ENCODE measurements at regions not wholly inside any gene's neighbourhood (a gene's known extent, or its start where the extent isn't known, plus 50 kb on each side); places are given as distances from the start of the nearest gene placed in this dataset.
A peak's percentile ranks its signal among the peaks of the same experiment; 100 is the strongest.

- Mint-ChIP-seq H3K27me3 (peaks cover 8% of the 10 kb centered on the region), H3K36me3 (ENCODE audit: low read depth) (no peaks in the 10 kb centered on the region), H3K27ac (no peak overlapping the region), H3K4me3 (no peak overlapping the region), H3K9me3 (no peaks in the 10 kb centered on the region), H3K4me1 (ENCODE audit: low read depth) (peaks cover 4% of the 10 kb centered on the region)
- DNase-seq: no peak
Measured at GRCh38 chr15:95520922-95521321, 809.6 kb upstream of the NR2F2 start.

GRCh38 chr15:95522533-95522932, 808.0 kb upstream of the NR2F2 start:
- Mint-ChIP-seq H3K9me3 (peaks cover 2% of the 10 kb centered on the region), H3K36me3 (ENCODE audit: low read depth) (no peaks in the 10 kb centered on the region), H3K27me3 (peaks cover 8% of the 10 kb centered on the region), H3K4me1 (ENCODE audit: low read depth) (peaks cover 4% of the 10 kb centered on the region), H3K27ac (no peak overlapping the region), H3K4me3 (no peak overlapping the region)
- no peak for DNase-seq

GRCh38 chr15:95528920-95529319, 801.6 kb upstream of the NR2F2 start:
- Mint-ChIP-seq H3K4me1 (ENCODE audit: low read depth) (no peaks in the 10 kb centered on the region), H3K4me3 (no peak overlapping the region), H3K36me3 (ENCODE audit: low read depth) (no peaks in the 10 kb centered on the region), H3K27ac (no peak overlapping the region), H3K27me3 (peaks cover 2% of the 10 kb centered on the region), H3K9me3 (peaks cover 2% of the 10 kb centered on the region)
- no peak for DNase-seq

- Mint-ChIP-seq H3K4me3 (no peak overlapping the region), H3K36me3 (ENCODE audit: low read depth) (no peaks in the 10 kb centered on the region), H3K27me3 (peaks cover 4% of the 10 kb centered on the region), H3K4me1 (ENCODE audit: low read depth) (no peaks in the 10 kb centered on the region), H3K27ac (no peak overlapping the region), H3K9me3 (no peaks in the 10 kb centered on the region)
- DNase-seq: no peak
Measured at GRCh38 chr15:95536638-95537037, 793.9 kb upstream of the NR2F2 start.

GRCh38 chr15:95538693-95539092, 791.8 kb upstream of the NR2F2 start:
- no peaks in the 10 kb centered on the region for H3K4me1 Mint-ChIP-seq (ENCODE audit: low read depth)
- no peak overlapping the region for H3K4me3 Mint-ChIP-seq
- H3K9me3 Mint-ChIP-seq: no peaks in the 10 kb centered on the region
- no peaks in the 10 kb centered on the region for H3K36me3 Mint-ChIP-seq (ENCODE audit: low read depth)
- no peak overlapping the region for H3K27ac Mint-ChIP-seq
- peaks cover 4% of the 10 kb centered on the region for H3K27me3 Mint-ChIP-seq
- DNase-seq: no peak

GRCh38 chr15:95541301-95541700, 789.2 kb upstream of the NR2F2 start:
- DNase-seq: no peak
- no peaks in the 10 kb centered on the region for H3K4me1 Mint-ChIP-seq (ENCODE audit: low read depth)
- no peaks in the 10 kb centered on the region for H3K36me3 Mint-ChIP-seq (ENCODE audit: low read depth)
- H3K27ac Mint-ChIP-seq: no peak overlapping the region
- H3K4me3 Mint-ChIP-seq: no peak overlapping the region
- H3K9me3 Mint-ChIP-seq: no peaks in the 10 kb centered on the region
- peaks cover 8% of the 10 kb centered on the region for H3K27me3 Mint-ChIP-seq

- Mint-ChIP-seq H3K27ac (no peak overlapping the region), H3K4me1 (ENCODE audit: low read depth) (no peaks in the 10 kb centered on the region), H3K9me3 (no peaks in the 10 kb centered on the region), H3K4me3 (no peak overlapping the region), H3K27me3 (peaks cover 33% of the 10 kb centered on the region), H3K36me3 (ENCODE audit: low read depth) (no peaks in the 10 kb centered on the region)
- DNase-seq: no peak
Measured at GRCh38 chr15:95549168-95549738, 781.2 kb upstream of the NR2F2 start.

- Mint-ChIP-seq H3K36me3 (ENCODE audit: low read depth) (no peaks in the 10 kb centered on the region), H3K4me1 (ENCODE audit: low read depth) (no peaks in the 10 kb centered on the region), H3K27ac (no peak overlapping the region), H3K27me3 (peaks cover 37% of the 10 kb centered on the region), H3K4me3 (no peak overlapping the region), H3K9me3 (no peaks in the 10 kb centered on the region)
- no peak for DNase-seq
Measured at GRCh38 chr15:95550702-95551101, 779.8 kb upstream of the NR2F2 start.

GRCh38 chr15:95556225-95556624, 774.3 kb upstream of the NR2F2 start:
- H3K27ac Mint-ChIP-seq: no peak overlapping the region
- no peak overlapping the region for H3K4me3 Mint-ChIP-seq
- no peak for DNase-seq
- no peaks in the 10 kb centered on the region for H3K9me3 Mint-ChIP-seq
- H3K27me3 Mint-ChIP-seq: peaks cover 56% of the 10 kb centered on the region
- no peaks in the 10 kb centered on the region for H3K36me3 Mint-ChIP-seq (ENCODE audit: low read depth)
- peaks cover 15% of the 10 kb centered on the region for H3K4me1 Mint-ChIP-seq (ENCODE audit: low read depth)

GRCh38 chr15:95556866-95557225, 773.7 kb upstream of the NR2F2 start:
- no peaks in the 10 kb centered on the region for H3K9me3 Mint-ChIP-seq
- DNase-seq: no peak
- no peaks in the 10 kb centered on the region for H3K36me3 Mint-ChIP-seq (ENCODE audit: low read depth)
- peaks cover 15% of the 10 kb centered on the region for H3K4me1 Mint-ChIP-seq (ENCODE audit: low read depth)
- H3K27ac Mint-ChIP-seq: peak overlapping the region; percentile 50
- H3K27me3 Mint-ChIP-seq: peaks cover 56% of the 10 kb centered on the region
- no peak overlapping the region for H3K4me3 Mint-ChIP-seq

GRCh38 chr15:95557226-95558046, 773.1 kb upstream of the NR2F2 start:
- peaks cover 15% of the 10 kb centered on the region for H3K4me1 Mint-ChIP-seq (ENCODE audit: low read depth)
- H3K4me3 Mint-ChIP-seq: no peak overlapping the region
- H3K27ac Mint-ChIP-seq: peak overlapping the region; percentile 50
- no peak for DNase-seq
- H3K36me3 Mint-ChIP-seq (ENCODE audit: low read depth): no peaks in the 10 kb centered on the region
- H3K27me3 Mint-ChIP-seq: peaks cover 56% of the 10 kb centered on the region
- H3K9me3 Mint-ChIP-seq: no peaks in the 10 kb centered on the region

GRCh38 chr15:95558131-95558530, 772.4 kb upstream of the NR2F2 start:
- no peaks in the 10 kb centered on the region for H3K36me3 Mint-ChIP-seq (ENCODE audit: low read depth)
- H3K4me1 Mint-ChIP-seq (ENCODE audit: low read depth): peaks cover 15% of the 10 kb centered on the region
- H3K27ac Mint-ChIP-seq: no peak overlapping the region
- no peak overlapping the region for H3K4me3 Mint-ChIP-seq
- peaks cover 56% of the 10 kb centered on the region for H3K27me3 Mint-ChIP-seq
- no peak for DNase-seq
- H3K9me3 Mint-ChIP-seq: no peaks in the 10 kb centered on the region

GRCh38 chr15:95558916-95559315, 771.6 kb upstream of the NR2F2 start:
- H3K27ac Mint-ChIP-seq: no peak overlapping the region
- H3K9me3 Mint-ChIP-seq: no peaks in the 10 kb centered on the region
- H3K4me1 Mint-ChIP-seq (ENCODE audit: low read depth): peaks cover 15% of the 10 kb centered on the region
- DNase-seq: no peak
- no peak overlapping the region for H3K4me3 Mint-ChIP-seq
- peaks cover 56% of the 10 kb centered on the region for H3K27me3 Mint-ChIP-seq
- no peaks in the 10 kb centered on the region for H3K36me3 Mint-ChIP-seq (ENCODE audit: low read depth)

- Mint-ChIP-seq H3K4me3 (no peak overlapping the region), H3K27me3 (peaks cover 49% of the 10 kb centered on the region), H3K4me1 (ENCODE audit: low read depth) (peaks cover 15% of the 10 kb centered on the region), H3K36me3 (ENCODE audit: low read depth) (no peaks in the 10 kb centered on the region), H3K27ac (no peak overlapping the region), H3K9me3 (no peaks in the 10 kb centered on the region)
- DNase-seq: no peak
Measured at GRCh38 chr15:95559875-95560394, 770.6 kb upstream of the NR2F2 start.

- Mint-ChIP-seq H3K27ac (no peak overlapping the region), H3K4me3 (no peak overlapping the region), H3K27me3 (peaks cover 40% of the 10 kb centered on the region)
Measured at GRCh38 chr15:95561463-95561862, 769.0 kb upstream of the NR2F2 start.

More at GRCh38 chr15:95561463-95561862, 769.0 kb upstream of the NR2F2 start:
- Mint-ChIP-seq H3K4me1 (ENCODE audit: low read depth) (peaks cover 15% of the 10 kb centered on the region), H3K9me3 (no peaks in the 10 kb centered on the region), H3K36me3 (ENCODE audit: low read depth) (no peaks in the 10 kb centered on the region)
- no peak for DNase-seq
